ENCODE measurements at regions not wholly inside any gene's neighbourhood (a gene's known extent, or its start where the extent isn't known, plus 50 kb on each side); places are given as distances from the start of the nearest gene placed in this dataset.
A peak's percentile ranks its signal among the peaks of the same experiment; 100 is the strongest.

DNA sequence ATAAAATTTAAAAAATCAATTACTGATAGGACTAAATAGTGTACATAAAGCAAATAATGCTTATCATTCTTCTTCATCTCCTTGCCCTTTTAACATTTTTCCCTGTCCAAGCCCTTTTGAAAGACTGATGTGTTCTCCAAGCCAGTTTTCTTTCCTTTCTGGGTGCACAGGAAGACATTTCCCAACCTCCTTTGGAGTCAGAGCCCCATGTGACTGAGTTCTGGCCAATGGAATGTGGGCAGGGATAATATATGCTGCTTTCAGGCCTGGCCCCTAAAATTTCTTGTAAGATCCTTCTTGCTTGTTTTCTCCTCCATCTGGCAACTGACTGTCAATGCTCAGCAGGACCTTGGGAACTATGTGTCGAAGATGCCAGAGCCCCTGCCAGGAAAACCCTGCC lies 197.5 kb downstream of the EMX2 start:
- H3K27me3 Mint-ChIP-seq (ENCODE audit: insufficient read depth, low read depth, poor library complexity), result peaks cover 19% of the 10 kb centered on the region
- no peaks in the 10 kb centered on the region for H3K79me2 ChIP-seq (replicated peaks; ENCODE audit: insufficient read depth)
- no peaks in the 10 kb centered on the region for H3F3A ChIP-seq (replicated peaks; ENCODE audit: low read depth)
- TF ChIP-seq, protein P1, sequence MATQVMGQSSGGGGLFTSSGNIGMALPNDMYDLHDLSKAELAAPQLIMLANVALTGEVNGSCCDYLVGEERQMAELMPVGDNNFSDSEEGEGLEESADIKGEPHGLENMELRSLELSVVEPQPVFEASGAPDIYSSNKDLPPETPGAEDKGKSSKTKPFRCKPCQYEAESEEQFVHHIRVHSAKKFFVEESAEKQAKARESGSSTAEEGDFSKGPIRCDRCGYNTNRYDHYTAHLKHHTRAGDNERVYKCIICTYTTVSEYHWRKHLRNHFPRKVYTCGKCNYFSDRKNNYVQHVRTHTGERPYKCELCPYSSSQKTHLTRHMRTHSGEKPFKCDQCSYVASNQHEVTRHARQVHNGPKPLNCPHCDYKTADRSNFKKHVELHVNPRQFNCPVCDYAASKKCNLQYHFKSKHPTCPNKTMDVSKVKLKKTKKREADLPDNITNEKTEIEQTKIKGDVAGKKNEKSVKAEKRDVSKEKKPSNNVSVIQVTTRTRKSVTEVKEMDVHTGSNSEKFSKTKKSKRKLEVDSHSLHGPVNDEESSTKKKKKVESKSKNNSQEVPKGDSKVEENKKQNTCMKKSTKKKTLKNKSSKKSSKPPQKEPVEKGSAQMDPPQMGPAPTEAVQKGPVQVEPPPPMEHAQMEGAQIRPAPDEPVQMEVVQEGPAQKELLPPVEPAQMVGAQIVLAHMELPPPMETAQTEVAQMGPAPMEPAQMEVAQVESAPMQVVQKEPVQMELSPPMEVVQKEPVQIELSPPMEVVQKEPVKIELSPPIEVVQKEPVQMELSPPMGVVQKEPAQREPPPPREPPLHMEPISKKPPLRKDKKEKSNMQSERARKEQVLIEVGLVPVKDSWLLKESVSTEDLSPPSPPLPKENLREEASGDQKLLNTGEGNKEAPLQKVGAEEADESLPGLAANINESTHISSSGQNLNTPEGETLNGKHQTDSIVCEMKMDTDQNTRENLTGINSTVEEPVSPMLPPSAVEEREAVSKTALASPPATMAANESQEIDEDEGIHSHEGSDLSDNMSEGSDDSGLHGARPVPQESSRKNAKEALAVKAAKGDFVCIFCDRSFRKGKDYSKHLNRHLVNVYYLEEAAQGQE (IDR thresholded peaks at IDR 0.05; ENCODE audit: unreplicated experiment), result no peak
- TF ChIP-seq EZH2phosphoT487 (IDR thresholded peaks at IDR 0.05; ENCODE audit: unreplicated experiment) (no peak), POLR2AphosphoS5 (IDR thresholded peaks at IDR 0.05; ENCODE audit: low read depth) (no peak), NANOG (IDR thresholded peaks at IDR 0.05; ENCODE audit: borderline replicate concordance) (no peak), CREB1 (CRISPR knock-in tag; IDR thresholded peaks at IDR 0.05; ENCODE audit: low read depth) (no peak)
- TF ChIP-seq, protein P2, sequence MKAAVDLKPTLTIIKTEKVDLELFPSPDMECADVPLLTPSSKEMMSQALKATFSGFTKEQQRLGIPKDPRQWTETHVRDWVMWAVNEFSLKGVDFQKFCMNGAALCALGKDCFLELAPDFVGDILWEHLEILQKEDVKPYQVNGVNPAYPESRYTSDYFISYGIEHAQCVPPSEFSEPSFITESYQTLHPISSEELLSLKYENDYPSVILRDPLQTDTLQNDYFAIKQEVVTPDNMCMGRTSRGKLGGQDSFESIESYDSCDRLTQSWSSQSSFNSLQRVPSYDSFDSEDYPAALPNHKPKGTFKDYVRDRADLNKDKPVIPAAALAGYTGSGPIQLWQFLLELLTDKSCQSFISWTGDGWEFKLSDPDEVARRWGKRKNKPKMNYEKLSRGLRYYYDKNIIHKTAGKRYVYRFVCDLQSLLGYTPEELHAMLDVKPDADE (IDR thresholded peaks at IDR 0.05), result no peak
- TF ChIP-seq, protein P3, sequence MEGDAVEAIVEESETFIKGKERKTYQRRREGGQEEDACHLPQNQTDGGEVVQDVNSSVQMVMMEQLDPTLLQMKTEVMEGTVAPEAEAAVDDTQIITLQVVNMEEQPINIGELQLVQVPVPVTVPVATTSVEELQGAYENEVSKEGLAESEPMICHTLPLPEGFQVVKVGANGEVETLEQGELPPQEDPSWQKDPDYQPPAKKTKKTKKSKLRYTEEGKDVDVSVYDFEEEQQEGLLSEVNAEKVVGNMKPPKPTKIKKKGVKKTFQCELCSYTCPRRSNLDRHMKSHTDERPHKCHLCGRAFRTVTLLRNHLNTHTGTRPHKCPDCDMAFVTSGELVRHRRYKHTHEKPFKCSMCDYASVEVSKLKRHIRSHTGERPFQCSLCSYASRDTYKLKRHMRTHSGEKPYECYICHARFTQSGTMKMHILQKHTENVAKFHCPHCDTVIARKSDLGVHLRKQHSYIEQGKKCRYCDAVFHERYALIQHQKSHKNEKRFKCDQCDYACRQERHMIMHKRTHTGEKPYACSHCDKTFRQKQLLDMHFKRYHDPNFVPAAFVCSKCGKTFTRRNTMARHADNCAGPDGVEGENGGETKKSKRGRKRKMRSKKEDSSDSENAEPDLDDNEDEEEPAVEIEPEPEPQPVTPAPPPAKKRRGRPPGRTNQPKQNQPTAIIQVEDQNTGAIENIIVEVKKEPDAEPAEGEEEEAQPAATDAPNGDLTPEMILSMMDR (conservative IDR thresholded peaks at IDR 0.05; ENCODE audit: low read depth in 2 of 2), result no peak
- H3K27ac Mint-ChIP-seq, result no peak overlapping the region
- no peaks in the 10 kb centered on the region for H4K20me1 ChIP-seq (replicated peaks; ENCODE audit: insufficient read depth)
- H3K36me3 ChIP-seq (ENCODE audit: insufficient read depth), result no peaks in the 10 kb centered on the region
- no peaks in the 10 kb centered on the region; the same call in 1 of the 3 replicates for H3K4me1 Mint-ChIP-seq
- no peak overlapping the region for H3K27ac ChIP-seq (ENCODE audit: low read depth)
- H3K9me3 Mint-ChIP-seq, result no peaks in the 10 kb centered on the region
- H3K4me3 Mint-ChIP-seq, result no peak overlapping the region
- H2AFZ ChIP-seq, result no peak overlapping the region
- no peak overlapping the region for H3K4me3 ChIP-seq
- H3K27me3 ChIP-seq (ENCODE audit: insufficient read depth), result peaks cover 24% of the 10 kb centered on the region
- ATAC-seq, result no peak
- H3K4me2 ChIP-seq, result no peak overlapping the region
- no peaks in the 10 kb centered on the region for H3K36me3 Mint-ChIP-seq (ENCODE audit: low read depth)
- H3K9me2 ChIP-seq (ENCODE audit: insufficient read depth), result no peaks in the 10 kb centered on the region
- H3K4me1 ChIP-seq (ENCODE audit: insufficient read depth), result no peaks in the 10 kb centered on the region
- DNase-seq (ENCODE audit: low spot score), result no peak

DNA sequence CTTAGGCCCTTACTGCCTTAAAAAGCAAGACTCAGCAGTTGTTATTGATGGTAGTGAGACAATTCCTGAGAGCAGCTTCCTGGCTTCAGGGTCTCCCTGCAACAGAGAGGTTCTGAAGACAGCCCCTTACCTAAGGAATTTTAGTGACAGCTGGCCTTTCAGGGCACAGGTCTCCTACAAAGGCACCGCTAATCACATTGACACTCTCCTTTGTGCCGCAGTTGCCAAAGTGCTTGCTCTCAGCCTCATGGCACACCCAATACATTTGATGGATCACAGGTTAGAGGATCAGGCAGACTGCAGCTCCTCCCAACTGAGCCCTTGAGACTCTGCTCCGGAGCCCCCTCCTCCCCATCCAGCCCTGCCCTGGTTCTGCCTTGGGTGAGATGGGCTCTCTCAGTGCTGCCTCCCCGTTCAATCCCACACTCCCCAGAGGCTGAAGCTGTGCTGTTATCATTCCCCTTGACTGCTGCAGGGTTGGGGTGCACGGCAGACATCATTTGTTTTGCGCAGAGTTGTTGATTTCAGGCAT lies 198.2 kb downstream of the EMX2 start:
- Histone ChIP-seq H3K4me3 (no peak overlapping the region), H3K4me1 (ENCODE audit: insufficient read depth) (no peaks in the 10 kb centered on the region), H3K4me2 (no peak overlapping the region), H2AFZ (no peak overlapping the region), H3K27ac (ENCODE audit: low read depth) (no peak overlapping the region), H3F3A (replicated peaks; ENCODE audit: low read depth) (no peaks in the 10 kb centered on the region), H3K79me2 (replicated peaks; ENCODE audit: insufficient read depth) (no peaks in the 10 kb centered on the region), H3K36me3 (ENCODE audit: insufficient read depth) (no peaks in the 10 kb centered on the region), H3K27me3 (ENCODE audit: insufficient read depth) (peaks cover 17% of the 10 kb centered on the region), H4K20me1 (replicated peaks; ENCODE audit: insufficient read depth) (no peaks in the 10 kb centered on the region), H3K9me2 (ENCODE audit: insufficient read depth) (no peaks in the 10 kb centered on the region)
- H3K4me3 Mint-ChIP-seq, result no peak overlapping the region
- no peaks in the 10 kb centered on the region for H3K36me3 Mint-ChIP-seq (ENCODE audit: low read depth)
- DNase-seq (ENCODE audit: low spot score) (peak; percentile 8), ATAC-seq (peak; percentile 59)
- no peaks in the 10 kb centered on the region for H3K9me3 Mint-ChIP-seq
- peaks cover 12% of the 10 kb centered on the region for H3K27me3 Mint-ChIP-seq (ENCODE audit: insufficient read depth, low read depth, poor library complexity)
- H3K27ac Mint-ChIP-seq, result no peak overlapping the region
- no peaks in the 10 kb centered on the region; the same call in 1 of the 3 replicates for H3K4me1 Mint-ChIP-seq
- TF ChIP-seq, protein P2 (IDR thresholded peaks at IDR 0.05), result no peak
- TF ChIP-seq ZNF331 (CRISPR knock-in tag; IDR thresholded peaks at IDR 0.05; ENCODE audit: low read depth) (no peak), STAT1 (IDR thresholded peaks at IDR 0.05; ENCODE audit: unreplicated experiment) (no peak), JUNB (IDR thresholded peaks at IDR 0.05; ENCODE audit: unreplicated experiment) (no peak), EZH2phosphoT487 (IDR thresholded peaks at IDR 0.05; ENCODE audit: unreplicated experiment) (no peak)

All from GM23338 (cell line).